Epithelial cell of esophagus (primary cell): ENCODE measurements at regions not wholly inside any gene's neighbourhood (a gene's known extent, or its start where the extent isn't known, plus 50 kb on each side); places are given as distances from the start of the nearest gene placed in this dataset.

ENCODE experiments used
- DNase-seq: peaks from one replicate; pipeline ENCODE4 v3.0.0; 2010; ENCODE audit warnings: low read depth
- H3K4me3 ChIP-seq: 2 replicates; pipeline ENCODE4 v1.5.1; 2011; ENCODE audit warnings: mild to moderate bottlenecking, low read length, control low read depth
- CTCF ChIP-seq: IDR thresholded peaks from 2 replicates; pipeline ENCODE4 v1.5.1; 2011; ENCODE audit warnings: low read depth, mild to moderate bottlenecking, low read length, control low read depth, inconsistent platforms; ENCODE audit not compliant: insufficient read depth; ENCODE audit errors: missing control alignments

- no peak for TF ChIP-seq CTCF
- no peak for DNase-seq
- H3K4me3 ChIP-seq: no peak overlapping the region
These were observed 248.8 kb upstream of the USP24 start for GRCh38 chr1:55463814-55464475.

GRCh38 chr1:55457874-55458273 lies 242.7 kb upstream of the USP24 start:
- DNase-seq: no peak
- no peak overlapping the region for H3K4me3 ChIP-seq
- TF ChIP-seq CTCF: no peak

- no peak overlapping the region for H3K4me3 ChIP-seq
- no peak for DNase-seq
- TF ChIP-seq CTCF: no peak
These were observed 241.8 kb upstream of the USP24 start for GRCh38 chr1:55456971-55457370.

- DNase-seq: no peak
- TF ChIP-seq CTCF: no peak
- H3K4me3 ChIP-seq: no peak overlapping the region
These were observed 233.1 kb upstream of the USP24 start for GRCh38 chr1:55448261-55448660.

- peak; percentile 83 for DNase-seq
- TF ChIP-seq CTCF: no peak
- H3K4me3 ChIP-seq: no peak overlapping the region
These were observed 232.3 kb upstream of the USP24 start for GRCh38 chr1:55447488-55447887.

- peak; percentile 51 for DNase-seq
- H3K4me3 ChIP-seq: no peak overlapping the region
- TF ChIP-seq CTCF: no peak
These were observed 231.2 kb upstream of the USP24 start for GRCh38 chr1:55446351-55446750.

GRCh38 chr1:55445416-55445815 lies 230.3 kb upstream of the USP24 start:
- H3K4me3 ChIP-seq: no peak overlapping the region
- no peak for DNase-seq
- no peak for TF ChIP-seq CTCF
